Kidney (tissue), 13 donors: ENCODE measurements at regions not wholly inside any gene's neighbourhood (a gene's known extent, or its start where the extent isn't known, plus 50 kb on each side); places are given as distances from the start of the nearest gene placed in this dataset.

Experiments
- DNase-seq, 5 donors: peaks; one replicate each; pipeline ENCODE4 v3.0.0-alpha.2; 2013 to 2020
- FAIRE-seq: peaks from 2 replicates; lab custom pipeline; 2012; peaks lifted over from hg19 to GRCh38; lab: Jason Lieb, UNC
- H3K27ac ChIP-seq, 2 donors: one replicate each; pipeline ENCODE4 v1.7.0; 2013; ENCODE audit warnings: low read depth in 2 of 2, low read length in 2 of 2, inconsistent platforms in 1 of 2
- H3K27me3 ChIP-seq: one replicate; pipeline ENCODE4 v1.7.1; 2013; ENCODE audit warnings: low read length, inconsistent platforms; ENCODE audit not compliant: control insufficient read depth, insufficient read depth
- H3K36me3 ChIP-seq, 3 donors: one replicate each; pipeline versions ENCODE4 v1.7.0 to v1.7.1; 2013; ENCODE audit warnings: low read length in 3 of 3, control low read depth in 1 of 3, inconsistent platforms in 1 of 3; ENCODE audit not compliant: insufficient read depth in 3 of 3, control insufficient read depth in 2 of 3
- H3K4me1 ChIP-seq, 3 donors: one replicate each; pipeline versions ENCODE4 v1.7.0 to v1.7.1; 2013; ENCODE audit warnings: low read length in 3 of 3, inconsistent platforms in 1 of 3, low read depth in 1 of 3; ENCODE audit not compliant: control insufficient read depth in 2 of 3, insufficient read depth in 2 of 3
- H3K4me3 ChIP-seq, 3 donors: one replicate each; pipeline versions ENCODE4 v1.7.0 to v1.8.1; 2013; ENCODE audit warnings: low read length in 3 of 3, control low read depth in 1 of 3, inconsistent platforms in 1 of 3
- H3K9ac ChIP-seq, 3 donors: one replicate each; pipeline versions ENCODE4 v1.7.0 to v1.7.1; 2013; ENCODE audit warnings: low read length in 3 of 3, control low read depth in 1 of 3, inconsistent platforms in 1 of 3
- H3K9me3 ChIP-seq, 3 donors: one replicate each; pipeline versions ENCODE4 v1.7.0 to v1.7.1; 2013; ENCODE audit warnings: low read length in 3 of 3, control low read depth in 1 of 3, inconsistent platforms in 1 of 3; ENCODE audit not compliant: control insufficient read depth in 2 of 3, insufficient read depth in 1 of 3
- intact Hi-C: fragments of 100-400 bp; cut with DNase I; formaldehyde crosslinking; loops from one replicate; pipeline ENCODE4 v1.11.1; 2022
- TF ChIP-seq, protein P1 (sequence below): IDR thresholded peaks from 3 replicates; pipeline ENCODE4 v1.5.1; 2012; ENCODE audit warnings: mild to moderate bottlenecking, moderate library complexity, borderline replicate concordance; ENCODE audit not compliant: insufficient read depth; ENCODE audit errors: extremely low read depth
- donor health status: control.
- donor health status: control.
- donor health status: control.
- donor health status: control.
- donor health status: control.
- donor health status: DM: yes; HTN: yes; CAD: no.
- donor health status: Normal renal cell carcinoma (clear cell type).

- TF ChIP-seq, protein P1, sequence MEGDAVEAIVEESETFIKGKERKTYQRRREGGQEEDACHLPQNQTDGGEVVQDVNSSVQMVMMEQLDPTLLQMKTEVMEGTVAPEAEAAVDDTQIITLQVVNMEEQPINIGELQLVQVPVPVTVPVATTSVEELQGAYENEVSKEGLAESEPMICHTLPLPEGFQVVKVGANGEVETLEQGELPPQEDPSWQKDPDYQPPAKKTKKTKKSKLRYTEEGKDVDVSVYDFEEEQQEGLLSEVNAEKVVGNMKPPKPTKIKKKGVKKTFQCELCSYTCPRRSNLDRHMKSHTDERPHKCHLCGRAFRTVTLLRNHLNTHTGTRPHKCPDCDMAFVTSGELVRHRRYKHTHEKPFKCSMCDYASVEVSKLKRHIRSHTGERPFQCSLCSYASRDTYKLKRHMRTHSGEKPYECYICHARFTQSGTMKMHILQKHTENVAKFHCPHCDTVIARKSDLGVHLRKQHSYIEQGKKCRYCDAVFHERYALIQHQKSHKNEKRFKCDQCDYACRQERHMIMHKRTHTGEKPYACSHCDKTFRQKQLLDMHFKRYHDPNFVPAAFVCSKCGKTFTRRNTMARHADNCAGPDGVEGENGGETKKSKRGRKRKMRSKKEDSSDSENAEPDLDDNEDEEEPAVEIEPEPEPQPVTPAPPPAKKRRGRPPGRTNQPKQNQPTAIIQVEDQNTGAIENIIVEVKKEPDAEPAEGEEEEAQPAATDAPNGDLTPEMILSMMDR: no peak
- intact Hi-C loops: no loop called here
- no peak overlapping the region for H3K27ac ChIP-seq
- H3K9me3 ChIP-seq: no peaks in the 10 kb centered on the region
- no peaks in the 10 kb centered on the region for H3K4me1 ChIP-seq
- no peaks in the 10 kb centered on the region for H3K36me3 ChIP-seq
- H3K9ac ChIP-seq: no peak overlapping the region
- H3K27me3 ChIP-seq: no peaks in the 10 kb centered on the region
- no peak overlapping the region for H3K4me3 ChIP-seq
- DNase-seq (no peak), FAIRE-seq (no peak)
These were observed 164.1 kb upstream of the PPARGC1A start for GRCh38 chr4:24053934-24054333.

- Histone ChIP-seq H3K4me3 (no peak overlapping the region), H3K27ac (no peak overlapping the region), H3K36me3 (no peaks in the 10 kb centered on the region), H3K27me3 (no peaks in the 10 kb centered on the region), H3K9me3 (no peaks in the 10 kb centered on the region), H3K9ac (no peak overlapping the region), H3K4me1 (no peaks in the 10 kb centered on the region)
- DNase-seq (no peak), FAIRE-seq (no peak)
- TF ChIP-seq, protein P1: no peak
- intact Hi-C loops: no loop called here
These were observed 155.1 kb upstream of the PPARGC1A start for GRCh38 chr4:24044610-24045589.

- Histone ChIP-seq H3K27me3 (no peaks in the 10 kb centered on the region), H3K4me3 (no peak overlapping the region), H3K27ac (no peak overlapping the region), H3K9ac (no peak overlapping the region), H3K4me1 (no peaks in the 10 kb centered on the region), H3K9me3 (no peaks in the 10 kb centered on the region), H3K36me3 (no peaks in the 10 kb centered on the region)
- no peak for FAIRE-seq
- intact Hi-C loops: no loop called here
- DNase-seq: no peak
- TF ChIP-seq, protein P1: no peak
These were observed 152.2 kb upstream of the PPARGC1A start for GRCh38 chr4:24042094-24042493.
